H9 (cell line): ENCODE measurements at regions not wholly inside any gene's neighbourhood (a gene's known extent, or its start where the extent isn't known, plus 50 kb on each side); places are given as distances from the start of the nearest gene placed in this dataset.

Source experiments
- DNase-seq: peaks from one replicate; pipeline ENCODE4 v3.0.0-alpha.2; 2017
- H2AFZ ChIP-seq: one replicate; pipeline ENCODE4 v1.6.1; 2013; ENCODE audit warnings: mild to moderate bottlenecking, low read length, control low read depth, moderate library complexity
- H2AK5ac ChIP-seq: 2 replicates; pipeline ENCODE4 v1.6.1; 2013; ENCODE audit warnings: low read length, control low read depth, mixed read lengths; ENCODE audit not compliant: insufficient read length
- H2BK120ac ChIP-seq: one replicate; pipeline ENCODE4 v1.6.1; 2013; ENCODE audit warnings: low read depth, mild to moderate bottlenecking, low read length, control low read depth, inconsistent platforms; ENCODE audit not compliant: poor library complexity, severe bottlenecking
- H2BK12ac ChIP-seq: 2 replicates; pipeline ENCODE4 v1.6.1; 2013; ENCODE audit warnings: low read length, control low read depth, mixed read lengths, low read depth; ENCODE audit not compliant: insufficient read length
- H2BK15ac ChIP-seq: 2 replicates; pipeline ENCODE4 v1.6.1; 2013; ENCODE audit warnings: low read depth, low read length, control low read depth
- H2BK20ac ChIP-seq: one replicate; pipeline ENCODE4 v1.6.1; 2013; ENCODE audit warnings: low read depth, mild to moderate bottlenecking, low read length, control low read depth, inconsistent platforms; ENCODE audit not compliant: poor library complexity, severe bottlenecking
- H2BK5ac ChIP-seq: 2 replicates; pipeline ENCODE4 v1.6.1; 2013; ENCODE audit warnings: low read length, control low read depth, mixed read lengths; ENCODE audit not compliant: insufficient read length
- H3K14ac ChIP-seq: 2 replicates; pipeline ENCODE4 v1.6.1; 2013; ENCODE audit warnings: low read length, control low read depth; ENCODE audit not compliant: insufficient read depth
- H3K18ac ChIP-seq: 2 replicates; pipeline ENCODE4 v1.6.1; 2013; ENCODE audit warnings: low read depth, mild to moderate bottlenecking, mixed read lengths, low read length, control low read depth; ENCODE audit not compliant: insufficient read length
- H3K23ac ChIP-seq: 2 replicates; pipeline ENCODE4 v1.6.1; 2013; ENCODE audit warnings: low read length, control low read depth, mixed read lengths, low read depth; ENCODE audit not compliant: insufficient read length
- H3K23me2 ChIP-seq: 2 replicates; pipeline ENCODE4 v1.6.1; 2013; ENCODE audit warnings: low read depth, mild to moderate bottlenecking, mixed read lengths, low read length, control low read depth; ENCODE audit not compliant: insufficient read length, poor library complexity, severe bottlenecking
- H3K27ac ChIP-seq: 2 replicates; pipeline ENCODE4 v1.5.1; 2013; ENCODE audit warnings: low read length, control low read depth, mixed read lengths, low read depth; ENCODE audit not compliant: insufficient read length
- H3K27me3 ChIP-seq: 2 replicates; pipeline ENCODE4 v1.6.1; 2013; ENCODE audit warnings: low read length, control low read depth, inconsistent platforms; ENCODE audit not compliant: insufficient read depth
- H3K4ac ChIP-seq: 2 replicates; pipeline ENCODE4 v1.6.1; 2013; ENCODE audit warnings: low read depth, mild to moderate bottlenecking, control low read depth, inconsistent platforms, low read length, moderate library complexity
- H3K4me1 ChIP-seq: 2 replicates; pipeline ENCODE4 v1.6.1; 2013; ENCODE audit warnings: low read length, control low read depth, inconsistent platforms; ENCODE audit not compliant: insufficient read depth
- H3K4me2 ChIP-seq: 2 replicates; pipeline ENCODE4 v1.6.1; 2013; ENCODE audit warnings: low read length, control low read depth, mixed read lengths; ENCODE audit not compliant: insufficient read length, insufficient read depth
- H3K56ac ChIP-seq: 2 replicates; pipeline ENCODE4 v1.6.1; 2013; ENCODE audit warnings: low read depth, mild to moderate bottlenecking, mixed read lengths, low read length, control low read depth; ENCODE audit not compliant: insufficient read length
- H3K79me1 ChIP-seq: 2 replicates; pipeline ENCODE4 v1.6.1; 2013; ENCODE audit warnings: low read depth, mild to moderate bottlenecking, moderate library complexity, low read length, control low read depth, inconsistent platforms; ENCODE audit not compliant: insufficient read depth, poor library complexity, severe bottlenecking
- H3K79me2 ChIP-seq: 2 replicates; pipeline ENCODE4 v1.6.1; 2013; ENCODE audit warnings: low read length, control low read depth, inconsistent platforms; ENCODE audit not compliant: insufficient read depth
- H3K9ac ChIP-seq: 2 replicates; pipeline ENCODE4 v1.6.1; 2013; ENCODE audit warnings: low read length, control low read depth, mixed read lengths; ENCODE audit not compliant: insufficient read length; ENCODE audit errors: extremely low read depth
- H3K9me3 ChIP-seq: one replicate; pipeline ENCODE4 v1.6.1; 2013; ENCODE audit warnings: low read depth, low read length, inconsistent platforms; ENCODE audit not compliant: control insufficient read depth
- H3T11ph ChIP-seq: one replicate; pipeline ENCODE4 v1.6.1; 2013; ENCODE audit warnings: mild to moderate bottlenecking, low read length, control low read depth, inconsistent platforms
- H4K20me1 ChIP-seq: one replicate; pipeline ENCODE4 v1.6.1; 2013; ENCODE audit not compliant: control insufficient read depth, insufficient read length, insufficient read depth
- H4K5ac ChIP-seq: 2 replicates; pipeline ENCODE4 v1.6.1; 2013; ENCODE audit warnings: low read depth, mild to moderate bottlenecking, mixed read lengths, low read length, control low read depth; ENCODE audit not compliant: insufficient read length
- H4K8ac ChIP-seq: replicated peaks from 2 replicates; pipeline ENCODE4 v1.6.1; 2013; ENCODE audit warnings: low read length, control low read depth, mixed read lengths, low read depth; ENCODE audit not compliant: insufficient read length
- H4K91ac ChIP-seq: 2 replicates; pipeline ENCODE4 v1.6.1; 2013; ENCODE audit warnings: low read depth, mild to moderate bottlenecking, moderate library complexity, mixed read lengths, low read length, control low read depth; ENCODE audit not compliant: insufficient read length
- H3K27ac Mint-ChIP-seq, 3 experiments: 2 replicates in 2 of 3; 3 replicates in 1 of 3; pipeline ENCODE4 v1.8.0; 2020 to 2021; ENCODE audit warnings: mixed read lengths in 3 of 3, mild to moderate bottlenecking in 1 of 3, moderate library complexity in 1 of 3
- H3K27me3 Mint-ChIP-seq: 2 replicates; pipeline ENCODE4 v1.8.0; 2021; ENCODE audit warnings: low read depth, mild to moderate bottlenecking, moderate library complexity, mixed read lengths
- H3K36me3 Mint-ChIP-seq, 3 experiments: 2 replicates in 2 of 3; 3 replicates in 1 of 3; pipeline ENCODE4 v1.8.0; 2020 to 2021; ENCODE audit warnings: low read depth in 3 of 3, mixed read lengths in 3 of 3; ENCODE audit not compliant: insufficient read depth in 1 of 3
- H3K4me1 Mint-ChIP-seq, 2 experiments: 2 replicates each; pipeline ENCODE4 v1.8.0; 2020; ENCODE audit warnings: mixed read lengths in 2 of 2
- H3K4me3 Mint-ChIP-seq, 2 experiments: 2 replicates in 1 of 2; 3 replicates in 1 of 2; pipeline ENCODE4 v1.8.0; 2020 to 2021; ENCODE audit warnings: mild to moderate bottlenecking in 2 of 2, mixed read lengths in 2 of 2, moderate library complexity in 1 of 2
- H3K9me3 Mint-ChIP-seq, 2 experiments: 2 replicates in 1 of 2; 3 replicates in 1 of 2; pipeline ENCODE4 v1.8.0; 2020; ENCODE audit warnings: mild to moderate bottlenecking in 2 of 2, mixed read lengths in 2 of 2, moderate library complexity in 1 of 2
- CTCF ChIP-seq: fragments of 200-600 bp; sonication (generic); conservative IDR thresholded peaks from 3 replicates; pipeline ENCODE4 v1.8.0; 2021; ENCODE audit warnings: antibody characterized with exemption, mild to moderate bottlenecking
- WGBS: extraction: QIAGEN DNeasy Blood & Tissue Kit; methylation state at CpG from one replicate; pipeline ENCODE4 v1.1.7; 2013; ENCODE audit warnings: missing lambda C conversion rate, low lambda C conversion rate, mixed read lengths; ENCODE audit not compliant: insufficient read length; ENCODE audit errors: extremely low coverage; 5-methylcytosine and 5-hydroxymethylcytosine counted together

DNA sequence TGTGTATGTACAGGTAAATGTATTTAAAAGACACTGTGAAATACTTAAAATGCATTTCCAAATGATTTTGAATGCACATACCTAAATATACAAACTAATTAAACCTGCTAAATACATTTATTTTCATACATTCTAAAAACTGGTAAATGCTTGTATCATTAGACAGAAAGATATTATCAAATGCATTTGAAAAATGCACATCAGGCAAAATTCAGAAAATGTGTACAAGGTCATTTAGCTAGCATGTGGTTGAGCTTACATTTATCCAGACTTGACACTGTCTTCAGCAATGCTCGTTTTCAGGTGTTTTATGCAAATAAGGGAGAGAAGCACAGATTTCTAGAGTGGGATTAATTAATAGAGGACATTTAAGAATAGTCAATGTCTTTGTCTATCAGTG, 374.2 kb downstream of the SUCLG1 start:
- WGBS: no CpG with 5 or more reads among the region's 1 CpG
- no peak overlapping the region for H3K4me2 ChIP-seq

More for the DNA sequence above, 374.2 kb downstream of the SUCLG1 start:
- peaks cover 0 to 2% of the 10 kb centered on the region in 2 experiments; a peak in 1 of 4 replicates for H3K4me1 Mint-ChIP-seq
- Histone ChIP-seq H4K5ac (no peak overlapping the region), H3K4me1 (no peaks in the 10 kb centered on the region), H2BK5ac (no peak overlapping the region), H3K4ac (no peak overlapping the region), H2AFZ (no peak overlapping the region), H4K91ac (no peak overlapping the region), H3K9me3 (no peaks in the 10 kb centered on the region), H2BK15ac (no peak overlapping the region), H4K20me1 (no peaks in the 10 kb centered on the region), H3K14ac (no peak overlapping the region), H3K27me3 (no peaks in the 10 kb centered on the region), H3K18ac (no peak overlapping the region), H2BK120ac (no peak overlapping the region), H3K79me2 (no peaks in the 10 kb centered on the region), H3K9ac (no peak overlapping the region), H2AK5ac (no peak overlapping the region), H3K56ac (no peak overlapping the region), H3K27ac (no peak overlapping the region), H2BK12ac (no peak overlapping the region), H3K23ac (no peak overlapping the region), H2BK20ac (no peak overlapping the region), H4K8ac (no peak overlapping the region), H3K23me2 (no peaks in the 10 kb centered on the region), H3K79me1 (no peaks in the 10 kb centered on the region), H3T11ph (no peak overlapping the region)
- no peak for TF ChIP-seq CTCF
- H3K27ac Mint-ChIP-seq: no peak overlapping the region
- H3K36me3 Mint-ChIP-seq: no peaks in the 10 kb centered on the region
- H3K9me3 Mint-ChIP-seq: no peaks in the 10 kb centered on the region; a peak in 1 of 5 replicates
- H3K27me3 Mint-ChIP-seq: no peaks in the 10 kb centered on the region
- no peak for DNase-seq
- H3K4me3 Mint-ChIP-seq: no peak overlapping the region
